Breast epithelium (tissue), 3 donors: ENCODE measurements at regions not wholly inside any gene's neighbourhood (a gene's known extent, or its start where the extent isn't known, plus 50 kb on each side); places are given as distances from the start of the nearest gene placed in this dataset.

ENCODE experiments used
- POLR2A ChIP-seq: fragments of 450-650 bp; IDR thresholded peaks from one replicate; pipeline ENCODE4 v1.6.1; 2016; ENCODE audit warnings: antibody characterized with exemption, mild to moderate bottlenecking, moderate library complexity
- POLR2AphosphoS5 ChIP-seq, 3 donors: sonication (generic); formaldehyde crosslinking; IDR thresholded peaks; one replicate each; pipeline ENCODE4 v1.6.1; 2017; ENCODE audit warnings: antibody characterized with exemption in 3 of 3
- TF ChIP-seq, protein P1 (sequence below), 3 donors: fragments of 450-650 bp; IDR thresholded peaks; one replicate each; pipeline ENCODE4 v1.5.1; 2016 to 2017; ENCODE audit warnings: antibody characterized with exemption in 3 of 3, mild to moderate bottlenecking in 3 of 3, moderate library complexity in 3 of 3

- TF ChIP-seq, protein P1, sequence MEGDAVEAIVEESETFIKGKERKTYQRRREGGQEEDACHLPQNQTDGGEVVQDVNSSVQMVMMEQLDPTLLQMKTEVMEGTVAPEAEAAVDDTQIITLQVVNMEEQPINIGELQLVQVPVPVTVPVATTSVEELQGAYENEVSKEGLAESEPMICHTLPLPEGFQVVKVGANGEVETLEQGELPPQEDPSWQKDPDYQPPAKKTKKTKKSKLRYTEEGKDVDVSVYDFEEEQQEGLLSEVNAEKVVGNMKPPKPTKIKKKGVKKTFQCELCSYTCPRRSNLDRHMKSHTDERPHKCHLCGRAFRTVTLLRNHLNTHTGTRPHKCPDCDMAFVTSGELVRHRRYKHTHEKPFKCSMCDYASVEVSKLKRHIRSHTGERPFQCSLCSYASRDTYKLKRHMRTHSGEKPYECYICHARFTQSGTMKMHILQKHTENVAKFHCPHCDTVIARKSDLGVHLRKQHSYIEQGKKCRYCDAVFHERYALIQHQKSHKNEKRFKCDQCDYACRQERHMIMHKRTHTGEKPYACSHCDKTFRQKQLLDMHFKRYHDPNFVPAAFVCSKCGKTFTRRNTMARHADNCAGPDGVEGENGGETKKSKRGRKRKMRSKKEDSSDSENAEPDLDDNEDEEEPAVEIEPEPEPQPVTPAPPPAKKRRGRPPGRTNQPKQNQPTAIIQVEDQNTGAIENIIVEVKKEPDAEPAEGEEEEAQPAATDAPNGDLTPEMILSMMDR (IDR thresholded peaks at IDR 0.05), result no peak
- TF ChIP-seq POLR2A (no peak), POLR2AphosphoS5 (IDR thresholded peaks at IDR 0.05) (no peak)
Observed at GRCh38 chr5:143534761-143535154, 131.3 kb upstream of the NR3C1 start.
